ENCODE measurements at regions not wholly inside any gene's neighbourhood (a gene's known extent, or its start where the extent isn't known, plus 50 kb on each side); places are given as distances from the start of the nearest gene placed in this dataset.

DNA sequence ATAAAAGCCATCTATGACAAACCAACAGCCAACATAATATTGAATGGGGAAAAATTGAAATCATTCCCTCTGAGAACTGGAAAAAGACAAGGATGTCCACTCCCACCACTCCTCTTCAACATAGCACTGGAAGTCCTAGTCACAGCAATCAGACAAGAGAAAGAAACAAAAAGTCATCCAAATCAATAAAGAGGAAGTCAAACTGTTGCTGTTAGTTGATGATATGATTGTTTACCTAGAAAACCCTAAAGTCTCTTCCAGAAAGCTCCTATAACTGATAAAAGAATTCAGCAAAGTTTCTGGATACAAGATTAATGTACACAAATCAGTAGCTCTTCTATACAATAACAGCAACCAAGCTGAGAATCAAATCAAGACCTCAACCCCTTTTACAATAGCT, 285.1 kb upstream of the PHF14 start:
- DNase-seq (ENCODE audit: low read depth) = no peak

DNA sequence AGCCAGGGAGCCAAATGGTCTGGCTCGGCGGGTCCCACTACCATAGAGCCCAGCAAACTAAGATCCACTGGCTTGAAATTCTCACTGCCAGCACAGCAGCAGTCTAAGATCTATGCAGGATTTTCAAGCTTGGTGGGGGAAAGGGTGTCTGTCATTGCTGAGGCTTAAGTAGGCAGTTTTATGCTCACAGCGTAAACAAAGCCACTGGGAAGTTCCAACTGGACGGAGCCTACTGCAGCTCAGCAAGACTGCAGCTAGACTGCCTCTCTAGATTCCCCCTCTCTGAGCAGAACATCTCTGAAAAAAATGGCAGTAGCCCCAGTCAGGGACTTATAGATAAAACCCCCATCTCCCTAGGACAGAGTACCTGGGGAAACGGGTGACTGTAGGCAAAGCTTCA, 277.6 kb upstream of the PHF14 start:
- DNase-seq (ENCODE audit: low read depth) = no peak

DNA sequence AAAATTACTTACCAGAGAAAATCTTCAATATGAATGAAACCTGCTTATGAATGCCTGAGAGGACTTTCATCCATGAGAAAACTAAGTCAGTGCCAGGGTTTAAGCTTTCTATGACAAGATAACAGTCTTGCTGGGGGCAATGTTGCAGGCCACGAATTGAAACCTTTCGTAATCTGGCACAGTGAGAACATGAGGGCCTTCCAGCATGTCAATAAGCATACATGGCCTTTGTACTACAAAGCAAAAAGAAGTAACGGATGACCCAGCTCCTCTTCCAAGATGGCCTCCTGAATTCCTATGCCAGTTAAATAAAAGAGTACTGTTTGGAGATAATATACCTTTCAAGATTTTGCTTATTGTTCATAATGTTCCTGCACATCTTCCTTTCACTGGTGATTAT, 270.6 kb upstream of the PHF14 start:
- DNase-seq (ENCODE audit: low read depth) = no peak

DNA sequence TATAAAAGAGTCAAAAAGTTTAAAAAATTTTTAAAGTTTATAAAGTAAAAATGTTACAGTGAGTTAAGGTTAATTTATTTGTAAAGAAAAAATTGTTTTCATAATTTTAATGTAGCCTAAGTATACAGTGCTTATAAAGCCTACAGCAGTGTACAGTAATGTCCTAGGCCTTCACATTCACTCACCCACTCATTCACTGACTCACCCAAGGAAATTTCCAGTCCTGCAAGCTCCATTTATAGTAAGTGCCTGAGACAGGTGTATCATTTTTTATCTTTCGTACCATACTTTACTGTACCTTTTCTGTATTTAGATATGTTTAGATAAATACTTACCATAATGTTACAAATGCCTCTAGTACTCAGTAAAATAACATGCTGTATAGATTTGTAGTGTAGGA, 269.7 kb upstream of the PHF14 start:
- DNase-seq (ENCODE audit: low read depth) = no peak

DNA sequence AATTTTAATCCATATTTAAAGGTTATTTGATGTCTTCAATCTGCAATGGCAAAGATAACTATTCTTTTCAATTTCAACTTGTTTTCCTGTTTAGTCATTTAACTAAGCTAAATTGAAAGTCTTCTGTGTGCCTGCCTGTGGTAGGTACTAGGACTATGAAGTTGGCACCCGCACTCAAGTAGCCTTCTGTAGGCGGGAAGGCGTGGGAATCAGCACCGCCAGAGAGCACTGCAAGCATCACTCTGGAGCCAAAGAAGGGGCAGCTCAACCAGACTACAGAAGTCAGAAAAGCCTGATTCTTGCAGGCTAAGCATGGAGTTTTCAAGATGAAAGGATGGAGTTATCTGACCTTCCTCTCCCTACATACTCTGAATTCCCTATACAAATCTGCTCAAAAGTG, 269.0 kb upstream of the PHF14 start:
- DNase-seq (ENCODE audit: low read depth) = no peak

DNA sequence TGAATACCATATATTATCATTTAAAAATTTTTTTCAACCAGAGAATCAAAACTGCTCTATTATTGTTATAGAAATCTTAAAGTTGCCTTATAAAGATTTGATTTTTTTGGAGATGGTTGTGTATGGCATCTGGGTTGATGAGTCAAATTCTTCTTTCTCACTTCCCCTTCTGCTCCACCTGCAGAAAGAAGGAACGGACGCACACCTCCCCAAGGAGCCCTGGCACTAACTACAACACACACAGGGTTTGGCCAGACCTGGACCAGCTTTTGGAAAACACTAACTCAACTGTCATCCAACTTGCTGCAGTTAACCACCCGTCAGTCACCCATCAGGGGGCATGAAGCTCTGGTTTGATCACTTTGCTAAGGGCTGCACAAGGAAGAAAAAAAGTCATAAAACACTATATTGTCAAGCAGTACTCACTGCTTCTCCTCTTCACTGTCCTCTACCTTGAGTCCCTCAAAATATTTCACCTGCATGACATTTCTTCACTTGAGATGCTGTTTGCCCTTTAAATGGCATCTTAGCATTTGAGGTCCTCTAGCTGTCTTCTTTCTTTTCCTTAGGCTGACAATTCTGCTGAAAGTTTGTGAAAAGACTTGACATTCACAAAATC, 266.7 kb upstream of the PHF14 start:
- no peak for DNase-seq (ENCODE audit: low read depth)

DNA sequence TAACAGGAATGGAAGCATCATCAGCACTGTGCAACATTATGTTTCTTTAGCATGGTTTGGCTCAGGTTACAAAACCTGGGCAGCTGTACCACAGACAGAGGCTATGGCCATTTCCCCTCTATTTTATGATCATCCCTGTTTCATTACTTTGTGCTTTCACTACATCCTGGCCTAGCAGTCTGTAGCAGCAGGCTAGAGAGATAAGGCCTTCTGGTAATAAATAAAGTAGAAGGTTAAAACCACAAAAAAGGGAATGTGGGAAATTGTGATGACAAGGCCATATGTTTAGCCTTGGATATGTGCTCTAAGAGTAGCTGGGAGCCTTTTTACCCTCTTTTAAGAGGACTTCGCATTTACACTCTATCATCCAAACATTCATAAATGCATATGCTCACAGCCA, 266.2 kb upstream of the PHF14 start:
- no peak for DNase-seq (ENCODE audit: low read depth)

DNA sequence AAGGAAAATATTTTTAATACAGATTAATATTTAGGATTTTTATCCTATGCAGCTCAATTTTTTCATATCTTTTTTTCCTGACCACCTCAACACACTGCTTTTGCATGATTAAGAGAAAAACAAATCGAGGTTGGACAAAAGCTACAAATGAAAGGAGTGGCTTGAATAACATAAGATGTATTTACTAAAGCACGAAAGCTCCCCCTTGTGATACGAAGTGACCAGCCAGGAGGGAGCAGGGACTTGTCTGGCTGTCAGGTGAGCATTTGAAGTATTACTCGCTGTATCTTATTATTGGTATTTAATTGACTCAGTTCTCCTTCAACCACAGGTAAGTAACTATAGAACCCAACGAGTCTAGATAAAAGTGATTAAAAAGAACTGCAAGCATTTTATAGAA, 265.2 kb upstream of the PHF14 start:
- no peak for DNase-seq (ENCODE audit: low read depth)

DNA sequence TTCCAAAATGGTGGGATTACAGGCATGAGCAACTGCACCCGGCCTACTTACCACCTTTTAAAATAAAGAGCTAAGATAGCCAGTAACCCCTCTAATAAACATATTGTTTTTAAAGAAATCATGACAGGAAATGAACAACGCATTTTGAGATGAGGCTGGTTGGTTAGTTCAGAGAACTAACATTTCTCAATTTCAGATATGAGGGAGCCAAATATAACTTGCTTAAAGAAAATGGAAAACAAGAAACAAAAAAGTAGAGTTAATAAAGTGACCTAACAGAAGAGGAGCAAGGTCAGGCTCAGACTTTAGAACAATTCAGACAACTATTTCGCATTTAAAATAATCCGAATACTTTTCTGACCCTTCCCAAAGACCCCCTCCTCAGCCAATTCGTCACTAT, 254.9 kb upstream of the PHF14 start:
- no peak for DNase-seq (ENCODE audit: low read depth)

DNA sequence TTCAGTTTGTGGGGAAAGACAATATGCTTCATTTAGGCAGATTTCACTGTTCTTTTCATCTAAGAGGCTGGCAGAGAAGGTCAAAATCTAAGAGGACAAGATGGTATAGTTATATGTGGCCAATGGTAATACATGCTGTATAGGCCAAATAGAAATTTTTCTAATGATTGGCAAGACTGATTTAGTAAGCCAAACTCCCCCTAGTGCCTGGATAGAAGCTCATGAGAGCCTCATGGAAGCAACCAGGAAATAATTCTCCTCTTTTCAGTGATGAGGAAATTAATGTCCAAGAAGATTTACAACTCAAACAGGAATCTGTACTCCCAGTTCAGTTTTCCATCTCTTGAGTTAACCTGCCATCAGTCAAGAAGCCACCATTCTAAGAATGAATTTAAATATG, 253.6 kb upstream of the PHF14 start:
- DNase-seq (ENCODE audit: low read depth) = no peak

DNA sequence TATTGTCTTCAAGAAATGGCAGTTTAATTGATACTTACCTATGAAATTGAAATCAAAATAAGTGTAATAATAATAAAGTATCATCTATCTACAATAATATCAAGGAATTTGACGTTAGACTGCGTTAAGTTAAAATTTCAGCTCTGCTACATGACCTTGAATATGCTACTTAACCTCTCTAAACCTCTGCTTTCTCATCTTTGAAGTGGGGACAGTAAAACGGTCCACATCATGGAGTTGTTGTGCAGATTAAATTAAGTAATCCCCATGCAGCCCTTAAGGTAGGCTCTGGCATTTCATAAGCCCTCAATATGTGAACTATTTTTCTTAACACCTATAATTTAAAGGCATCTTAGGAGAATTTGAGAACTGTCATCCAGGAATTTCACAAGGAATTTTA, 252.4 kb upstream of the PHF14 start:
- no peak for DNase-seq (ENCODE audit: low read depth)

DNA sequence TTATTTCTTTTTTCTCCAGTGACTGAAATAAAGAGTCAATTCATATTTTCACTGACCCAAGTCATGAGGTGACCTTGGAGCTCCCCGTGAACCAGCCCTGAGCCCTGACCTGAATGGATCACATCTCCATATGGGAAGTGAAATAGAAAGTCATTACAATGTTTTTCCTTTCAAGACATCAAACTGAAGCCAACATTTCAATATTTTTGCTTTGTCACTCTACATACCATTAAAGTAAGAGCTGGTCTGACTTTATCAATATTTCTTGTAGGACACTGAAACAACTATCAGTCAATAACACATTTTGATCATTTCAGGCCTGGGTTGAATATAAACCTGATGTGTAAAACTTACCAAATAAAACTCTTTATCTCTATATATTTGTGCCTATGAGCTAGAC, 249.8 kb upstream of the PHF14 start:
- no peak for DNase-seq (ENCODE audit: low read depth)

DNA sequence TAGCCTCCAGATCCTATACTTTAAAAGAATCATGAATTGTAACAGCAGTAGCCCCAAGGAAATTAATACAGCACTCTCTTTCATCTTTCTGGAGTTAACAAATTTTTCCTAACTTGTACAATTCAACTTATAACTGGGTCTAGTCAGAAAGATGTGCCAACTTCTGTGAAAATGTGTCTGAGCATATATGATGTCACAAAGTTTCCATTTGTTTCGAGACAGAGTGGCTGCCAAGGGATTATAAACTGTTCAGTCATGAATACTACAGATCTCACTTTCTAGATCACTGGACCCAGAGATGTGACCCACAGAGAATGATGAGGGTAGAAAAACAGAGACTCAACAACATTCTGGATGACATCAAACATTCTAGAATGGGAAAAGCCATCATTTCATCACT, 249.2 kb upstream of the PHF14 start:
- DNase-seq (ENCODE audit: low read depth) = no peak

DNA sequence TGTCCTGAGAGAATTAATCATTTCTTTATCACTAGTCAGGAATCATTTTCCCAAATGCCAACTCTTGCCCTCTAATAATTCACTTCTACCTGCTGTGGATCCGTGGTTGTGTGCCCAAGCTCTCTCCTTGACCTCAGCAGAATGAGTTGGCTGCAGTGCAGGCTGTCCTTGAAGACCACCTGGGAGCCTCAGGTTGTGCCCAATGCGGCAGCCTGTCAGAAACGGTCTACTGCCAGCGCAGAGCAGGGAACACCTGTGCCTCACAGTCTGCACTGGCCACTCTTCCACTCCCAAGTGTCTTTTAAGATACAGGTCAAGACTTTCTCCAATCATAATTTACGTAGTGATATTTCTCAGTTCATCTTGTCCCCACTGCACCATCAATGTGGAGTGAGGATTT, 246.0 kb upstream of the PHF14 start:
- DNase-seq (ENCODE audit: low read depth) = no peak

DNA sequence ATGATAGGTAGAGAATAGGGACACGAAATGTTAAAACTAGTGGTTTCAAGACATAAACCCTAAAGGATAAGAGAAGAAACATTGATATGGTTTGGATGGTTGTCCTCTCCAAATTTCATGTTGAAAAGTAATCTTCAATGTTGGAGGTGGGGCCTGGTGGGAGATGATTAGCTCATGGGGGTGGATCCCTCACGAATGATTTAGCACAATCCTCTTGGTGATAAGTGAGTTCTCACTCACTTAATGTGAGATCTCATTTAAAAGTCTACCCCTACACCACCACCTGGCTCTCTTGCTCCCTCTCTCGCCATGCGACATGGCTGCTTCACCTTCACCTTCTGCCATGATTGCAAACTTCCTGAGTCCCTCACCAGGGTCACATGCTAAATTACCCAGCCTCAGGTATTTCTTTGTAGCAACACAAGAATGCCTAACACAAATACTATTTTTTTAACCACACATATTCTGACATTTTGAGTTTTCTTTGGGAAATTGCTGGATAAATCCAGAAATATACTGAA, 242.4 kb upstream of the PHF14 start:
- DNase-seq (ENCODE audit: low read depth) = no peak

DNA sequence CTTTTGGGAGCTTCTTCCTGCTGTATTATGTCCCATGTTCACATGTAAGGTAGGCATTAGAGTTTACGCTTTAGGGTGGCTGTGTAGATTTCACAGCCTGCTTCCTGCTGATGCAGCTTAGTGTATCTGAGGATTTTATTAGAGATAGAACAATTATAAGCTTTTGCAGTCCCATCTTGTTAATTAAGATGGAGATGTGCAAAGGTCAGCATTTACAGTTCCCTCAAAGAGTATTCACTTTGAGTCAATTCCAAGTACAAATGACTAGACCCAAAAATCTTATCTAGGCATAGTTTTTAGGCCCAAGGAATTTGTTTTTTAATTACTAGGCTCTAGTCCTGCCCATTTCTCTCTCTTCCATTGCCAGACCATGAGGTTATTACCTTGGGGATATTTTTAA, 239.9 kb upstream of the PHF14 start:
- DNase-seq (ENCODE audit: low read depth) = no peak

DNA sequence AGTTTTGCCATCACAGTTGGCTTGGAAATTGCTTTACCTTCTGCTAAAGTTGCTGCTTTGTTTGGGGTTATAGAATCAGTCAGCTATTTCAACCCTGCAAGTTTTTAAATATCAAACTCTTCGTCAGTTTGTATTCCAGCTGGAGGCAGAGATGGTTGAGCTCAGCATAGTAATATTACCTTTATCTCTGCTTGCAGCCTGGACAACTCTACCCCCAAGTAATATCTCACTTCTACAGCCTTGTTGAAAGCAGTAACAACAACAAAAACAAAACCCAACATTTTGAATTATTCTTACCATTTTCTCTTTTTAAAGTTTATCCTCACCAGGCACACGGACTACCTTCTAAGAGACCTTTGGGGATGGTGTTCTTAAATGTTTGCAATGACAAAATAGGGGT, 239.1 kb upstream of the PHF14 start:
- no peak for DNase-seq (ENCODE audit: low read depth)

DNA sequence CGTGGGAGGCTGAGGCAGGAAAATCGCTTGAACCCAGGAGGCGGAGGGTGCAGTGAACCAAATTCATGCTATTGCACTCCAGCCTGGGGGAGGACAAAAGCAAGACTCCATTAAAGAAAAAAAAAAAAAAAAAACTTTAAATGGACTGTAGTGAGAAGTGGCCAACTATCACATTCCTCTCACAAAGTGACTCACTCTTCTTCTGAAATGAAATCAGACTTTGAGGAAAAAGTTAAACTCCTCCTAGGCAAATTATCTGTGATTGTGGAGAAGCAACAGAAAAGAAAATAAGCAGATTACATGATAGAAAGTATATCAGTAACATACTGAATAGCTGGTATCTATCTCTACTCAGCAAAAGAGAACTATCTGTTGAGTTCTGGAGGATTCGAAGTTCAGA, 234.3 kb upstream of the PHF14 start:
- DNase-seq (ENCODE audit: low read depth) = no peak

DNA sequence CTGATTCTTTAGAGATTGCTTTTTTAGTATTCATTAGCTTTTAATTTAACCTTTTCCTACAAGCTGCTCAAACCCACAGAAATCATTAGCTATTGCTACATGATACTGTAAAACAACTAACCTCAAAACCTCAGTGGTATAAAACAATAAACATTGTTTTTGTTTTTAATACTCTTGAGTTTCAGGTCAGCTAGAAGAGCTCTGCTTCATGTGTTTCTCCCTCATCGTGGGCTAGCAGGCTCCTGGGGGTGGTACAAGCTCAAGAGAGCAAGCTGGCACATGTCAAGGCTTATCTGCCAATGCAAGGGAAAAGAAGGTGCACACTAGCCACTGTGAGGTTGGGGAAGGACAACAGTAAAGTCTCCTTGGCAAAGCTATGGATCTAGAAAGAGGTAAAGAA, 232.9 kb upstream of the PHF14 start:
- DNase-seq (ENCODE audit: low read depth) = no peak

DNA sequence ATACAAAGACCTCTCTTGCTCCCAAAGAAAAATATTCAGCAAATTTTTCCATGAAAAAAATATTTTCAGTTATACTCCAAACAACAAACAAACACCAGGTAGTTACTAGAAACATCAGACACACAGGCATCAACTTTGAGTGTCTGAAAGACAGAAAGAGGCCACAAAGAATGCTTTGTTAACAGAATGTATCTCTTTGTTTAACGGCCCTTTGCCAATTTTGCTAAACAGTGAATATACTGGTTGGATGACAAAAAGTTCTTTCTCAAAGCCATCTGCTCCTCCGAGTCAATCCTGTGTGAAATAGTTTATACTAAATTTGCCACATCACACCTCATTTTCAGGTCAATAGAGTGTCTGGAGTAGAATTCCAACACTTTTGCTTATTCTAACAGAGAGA, 216.7 kb upstream of the PHF14 start:
- DNase-seq (ENCODE audit: low read depth) = no peak

DNA sequence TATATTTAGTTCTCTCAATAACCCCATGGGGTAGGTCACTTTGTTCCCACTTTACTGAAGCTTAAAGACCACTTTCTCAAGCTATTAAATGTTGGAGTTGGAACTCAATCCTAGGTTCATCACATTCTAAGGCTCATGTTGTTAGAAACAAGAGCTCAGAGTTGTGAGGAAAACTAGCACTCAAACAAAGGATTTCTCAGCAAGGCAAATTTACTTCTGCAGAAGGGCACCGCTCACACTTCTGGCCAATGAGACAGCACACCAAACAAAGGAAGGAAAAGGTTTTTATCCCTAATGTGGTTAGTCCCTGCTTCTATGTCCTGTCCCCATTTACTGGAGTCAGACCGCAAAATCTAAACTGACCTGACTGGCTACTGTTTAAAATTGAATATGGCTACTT, 214.6 kb upstream of the PHF14 start:
- no peak for DNase-seq (ENCODE audit: low read depth)

DNA sequence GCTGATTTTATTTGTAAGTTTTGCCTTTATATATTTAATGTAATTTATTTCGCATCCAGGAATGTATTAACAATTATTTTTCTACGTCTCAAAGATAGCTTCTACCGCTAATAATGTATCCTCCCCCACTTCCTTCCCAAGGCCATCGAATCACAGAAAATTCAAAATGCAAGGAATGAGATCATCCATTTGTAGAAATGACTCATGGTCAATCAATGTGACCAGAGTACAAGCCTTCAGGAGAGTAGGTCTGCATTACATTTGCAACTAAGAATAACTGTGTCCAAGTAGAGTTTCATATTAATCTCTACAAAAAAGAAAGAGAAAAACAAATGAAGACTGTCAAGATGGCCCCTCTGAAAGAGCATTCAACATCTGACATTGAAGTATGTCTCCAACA, 205.9 kb upstream of the PHF14 start:
- DNase-seq (ENCODE audit: low read depth) = peak; percentile 1

DNA sequence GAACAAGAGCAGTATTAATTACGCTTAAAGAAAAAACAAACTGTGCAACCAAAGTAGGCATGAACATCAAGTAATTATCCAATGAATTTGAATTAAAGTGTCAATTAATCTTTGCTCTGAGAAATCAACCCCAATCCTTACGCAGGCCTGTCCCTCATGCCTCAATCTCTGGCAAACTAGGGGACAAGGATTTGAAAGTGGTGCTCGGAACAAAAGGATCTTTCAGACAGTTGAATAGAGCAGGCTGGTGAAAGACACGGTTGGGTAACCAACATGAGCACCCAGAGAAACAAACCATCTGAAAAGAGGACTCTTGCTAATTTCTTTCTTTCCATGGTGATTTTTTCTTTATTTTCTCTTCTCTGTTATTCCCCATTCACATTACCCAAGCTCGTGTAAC, 203.5 kb upstream of the PHF14 start:
- no peak for DNase-seq (ENCODE audit: low read depth)

DNA sequence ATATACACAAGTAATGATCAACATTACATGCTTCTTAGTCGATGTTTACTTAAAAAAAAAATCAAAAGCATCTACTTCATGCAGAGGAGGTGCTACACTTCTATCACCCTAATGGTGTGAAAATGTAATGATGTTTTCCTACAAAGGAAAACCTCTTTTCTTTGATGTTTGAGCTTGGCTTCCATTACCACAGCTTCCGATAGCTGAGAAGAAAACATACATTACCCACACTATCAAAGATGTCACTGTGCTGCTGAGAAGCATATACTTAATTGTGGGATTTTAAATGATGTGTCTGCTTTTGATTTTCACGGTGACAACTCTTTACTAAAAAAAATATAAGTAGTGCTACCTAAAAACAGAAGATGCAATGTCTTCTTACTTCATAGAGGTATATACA, 200.2 kb upstream of the PHF14 start:
- no peak for DNase-seq (ENCODE audit: low read depth)

Measured in M059J (cell line).